H9 (cell line): ENCODE measurements at regions not wholly inside any gene's neighbourhood (a gene's known extent, or its start where the extent isn't known, plus 50 kb on each side); places are given as distances from the start of the nearest gene placed in this dataset.

ENCODE experiments used
- DNase-seq: peaks from one replicate; pipeline ENCODE4 v3.0.0-alpha.2; 2017
- H2AFZ ChIP-seq: one replicate; pipeline ENCODE4 v1.6.1; 2013; ENCODE audit warnings: mild to moderate bottlenecking, low read length, control low read depth, moderate library complexity
- H2AK5ac ChIP-seq: 2 replicates; pipeline ENCODE4 v1.6.1; 2013; ENCODE audit warnings: low read length, control low read depth, mixed read lengths; ENCODE audit not compliant: insufficient read length
- H2BK120ac ChIP-seq: one replicate; pipeline ENCODE4 v1.6.1; 2013; ENCODE audit warnings: low read depth, mild to moderate bottlenecking, low read length, control low read depth, inconsistent platforms; ENCODE audit not compliant: poor library complexity, severe bottlenecking
- H2BK12ac ChIP-seq: 2 replicates; pipeline ENCODE4 v1.6.1; 2013; ENCODE audit warnings: low read length, control low read depth, mixed read lengths, low read depth; ENCODE audit not compliant: insufficient read length
- H2BK15ac ChIP-seq: 2 replicates; pipeline ENCODE4 v1.6.1; 2013; ENCODE audit warnings: low read depth, low read length, control low read depth
- H2BK20ac ChIP-seq: one replicate; pipeline ENCODE4 v1.6.1; 2013; ENCODE audit warnings: low read depth, mild to moderate bottlenecking, low read length, control low read depth, inconsistent platforms; ENCODE audit not compliant: poor library complexity, severe bottlenecking
- H2BK5ac ChIP-seq: 2 replicates; pipeline ENCODE4 v1.6.1; 2013; ENCODE audit warnings: low read length, control low read depth, mixed read lengths; ENCODE audit not compliant: insufficient read length
- H3K14ac ChIP-seq: 2 replicates; pipeline ENCODE4 v1.6.1; 2013; ENCODE audit warnings: low read length, control low read depth; ENCODE audit not compliant: insufficient read depth
- H3K18ac ChIP-seq: 2 replicates; pipeline ENCODE4 v1.6.1; 2013; ENCODE audit warnings: low read depth, mild to moderate bottlenecking, mixed read lengths, low read length, control low read depth; ENCODE audit not compliant: insufficient read length
- H3K23ac ChIP-seq: 2 replicates; pipeline ENCODE4 v1.6.1; 2013; ENCODE audit warnings: low read length, control low read depth, mixed read lengths, low read depth; ENCODE audit not compliant: insufficient read length
- H3K23me2 ChIP-seq: 2 replicates; pipeline ENCODE4 v1.6.1; 2013; ENCODE audit warnings: low read depth, mild to moderate bottlenecking, mixed read lengths, low read length, control low read depth; ENCODE audit not compliant: insufficient read length, poor library complexity, severe bottlenecking
- H3K27ac ChIP-seq: 2 replicates; pipeline ENCODE4 v1.5.1; 2013; ENCODE audit warnings: low read length, control low read depth, mixed read lengths, low read depth; ENCODE audit not compliant: insufficient read length
- H3K27me3 ChIP-seq: 2 replicates; pipeline ENCODE4 v1.6.1; 2013; ENCODE audit warnings: low read length, control low read depth, inconsistent platforms; ENCODE audit not compliant: insufficient read depth
- H3K4ac ChIP-seq: 2 replicates; pipeline ENCODE4 v1.6.1; 2013; ENCODE audit warnings: low read depth, mild to moderate bottlenecking, control low read depth, inconsistent platforms, low read length, moderate library complexity
- H3K4me1 ChIP-seq: 2 replicates; pipeline ENCODE4 v1.6.1; 2013; ENCODE audit warnings: low read length, control low read depth, inconsistent platforms; ENCODE audit not compliant: insufficient read depth
- H3K4me2 ChIP-seq: 2 replicates; pipeline ENCODE4 v1.6.1; 2013; ENCODE audit warnings: low read length, control low read depth, mixed read lengths; ENCODE audit not compliant: insufficient read length, insufficient read depth
- H3K56ac ChIP-seq: 2 replicates; pipeline ENCODE4 v1.6.1; 2013; ENCODE audit warnings: low read depth, mild to moderate bottlenecking, mixed read lengths, low read length, control low read depth; ENCODE audit not compliant: insufficient read length
- H3K79me1 ChIP-seq: 2 replicates; pipeline ENCODE4 v1.6.1; 2013; ENCODE audit warnings: low read depth, mild to moderate bottlenecking, moderate library complexity, low read length, control low read depth, inconsistent platforms; ENCODE audit not compliant: insufficient read depth, poor library complexity, severe bottlenecking
- H3K79me2 ChIP-seq: 2 replicates; pipeline ENCODE4 v1.6.1; 2013; ENCODE audit warnings: low read length, control low read depth, inconsistent platforms; ENCODE audit not compliant: insufficient read depth
- H3K9ac ChIP-seq: 2 replicates; pipeline ENCODE4 v1.6.1; 2013; ENCODE audit warnings: low read length, control low read depth, mixed read lengths; ENCODE audit not compliant: insufficient read length; ENCODE audit errors: extremely low read depth
- H3K9me3 ChIP-seq: one replicate; pipeline ENCODE4 v1.6.1; 2013; ENCODE audit warnings: low read depth, low read length, inconsistent platforms; ENCODE audit not compliant: control insufficient read depth
- H3T11ph ChIP-seq: one replicate; pipeline ENCODE4 v1.6.1; 2013; ENCODE audit warnings: mild to moderate bottlenecking, low read length, control low read depth, inconsistent platforms
- H4K20me1 ChIP-seq: one replicate; pipeline ENCODE4 v1.6.1; 2013; ENCODE audit not compliant: control insufficient read depth, insufficient read length, insufficient read depth
- H4K5ac ChIP-seq: 2 replicates; pipeline ENCODE4 v1.6.1; 2013; ENCODE audit warnings: low read depth, mild to moderate bottlenecking, mixed read lengths, low read length, control low read depth; ENCODE audit not compliant: insufficient read length
- H4K8ac ChIP-seq: replicated peaks from 2 replicates; pipeline ENCODE4 v1.6.1; 2013; ENCODE audit warnings: low read length, control low read depth, mixed read lengths, low read depth; ENCODE audit not compliant: insufficient read length
- H4K91ac ChIP-seq: 2 replicates; pipeline ENCODE4 v1.6.1; 2013; ENCODE audit warnings: low read depth, mild to moderate bottlenecking, moderate library complexity, mixed read lengths, low read length, control low read depth; ENCODE audit not compliant: insufficient read length
- H3K27ac Mint-ChIP-seq, 3 experiments: 2 replicates in 2 of 3; 3 replicates in 1 of 3; pipeline ENCODE4 v1.8.0; 2020 to 2021; ENCODE audit warnings: mixed read lengths in 3 of 3, mild to moderate bottlenecking in 1 of 3, moderate library complexity in 1 of 3
- H3K27me3 Mint-ChIP-seq: 2 replicates; pipeline ENCODE4 v1.8.0; 2021; ENCODE audit warnings: low read depth, mild to moderate bottlenecking, moderate library complexity, mixed read lengths
- H3K36me3 Mint-ChIP-seq, 3 experiments: 2 replicates in 2 of 3; 3 replicates in 1 of 3; pipeline ENCODE4 v1.8.0; 2020 to 2021; ENCODE audit warnings: low read depth in 3 of 3, mixed read lengths in 3 of 3; ENCODE audit not compliant: insufficient read depth in 1 of 3
- H3K4me1 Mint-ChIP-seq, 2 experiments: 2 replicates each; pipeline ENCODE4 v1.8.0; 2020; ENCODE audit warnings: mixed read lengths in 2 of 2
- H3K4me3 Mint-ChIP-seq, 2 experiments: 2 replicates in 1 of 2; 3 replicates in 1 of 2; pipeline ENCODE4 v1.8.0; 2020 to 2021; ENCODE audit warnings: mild to moderate bottlenecking in 2 of 2, mixed read lengths in 2 of 2, moderate library complexity in 1 of 2
- H3K9me3 Mint-ChIP-seq, 2 experiments: 2 replicates in 1 of 2; 3 replicates in 1 of 2; pipeline ENCODE4 v1.8.0; 2020; ENCODE audit warnings: mild to moderate bottlenecking in 2 of 2, mixed read lengths in 2 of 2, moderate library complexity in 1 of 2
- CTCF ChIP-seq: fragments of 200-600 bp; sonication (generic); conservative IDR thresholded peaks from 3 replicates; pipeline ENCODE4 v1.8.0; 2021; ENCODE audit warnings: antibody characterized with exemption, mild to moderate bottlenecking
- WGBS: extraction: QIAGEN DNeasy Blood & Tissue Kit; methylation state at CpG from one replicate; pipeline ENCODE4 v1.1.7; 2013; ENCODE audit warnings: missing lambda C conversion rate, low lambda C conversion rate, mixed read lengths; ENCODE audit not compliant: insufficient read length; ENCODE audit errors: extremely low coverage; 5-methylcytosine and 5-hydroxymethylcytosine counted together

GRCh38 chr6:102799051-102799450, 1405.5 kb downstream of the GRIK2 start:
- Histone ChIP-seq H2AFZ (peak overlapping the region; percentile 66), H3K27me3 (no peaks in the 10 kb centered on the region), H3K23ac (no peak overlapping the region), H3K23me2 (no peaks in the 10 kb centered on the region), H2BK12ac (no peak overlapping the region), H2BK20ac (no peak overlapping the region), H3K4me1 (no peaks in the 10 kb centered on the region), H3T11ph (no peak overlapping the region), H2BK5ac (no peak overlapping the region), H3K56ac (no peak overlapping the region), H3K79me1 (no peaks in the 10 kb centered on the region), H3K79me2 (no peaks in the 10 kb centered on the region), H2BK15ac (no peak overlapping the region), H4K8ac (no peak overlapping the region), H3K9ac (no peak overlapping the region), H2AK5ac (no peak overlapping the region), H2BK120ac (no peak overlapping the region), H3K9me3 (no peaks in the 10 kb centered on the region), H3K27ac (no peak overlapping the region), H3K4ac (no peak overlapping the region), H3K18ac (no peak overlapping the region), H4K5ac (no peak overlapping the region), H3K4me2 (peak overlapping the region; percentile 37), H3K14ac (no peak overlapping the region), H4K20me1 (no peaks in the 10 kb centered on the region), H4K91ac (no peak overlapping the region)
- Mint-ChIP-seq H3K27ac (peak overlapping the region in 1 of 3 experiments; percentile 70; a peak in 1 of 7 replicates), H3K4me1 (peaks cover 5 to 9% of the 10 kb centered on the region in 2 experiments; a peak in 3 of 4 replicates), H3K4me3 (peak overlapping the region; percentile 86; a peak in 4 of 5 replicates), H3K9me3 (no peaks in the 10 kb centered on the region), H3K27me3 (no peaks in the 10 kb centered on the region), H3K36me3 (no peaks in the 10 kb centered on the region; a peak in 1 of 7 replicates)
- DNase-seq: no peak
- WGBS: no CpG with 5 or more reads among the region's 13 CpGs
- no peak for TF ChIP-seq CTCF
